ENCODE measurements at regions not wholly inside any gene's neighbourhood (a gene's known extent, or its start where the extent isn't known, plus 50 kb on each side); places are given as distances from the start of the nearest gene placed in this dataset.
"Not testable (repeated sequence)": the region's sequence is repeated elsewhere in the genome, so short reads cannot be mapped to it uniquely, and the experiment has no call there.

DNA sequence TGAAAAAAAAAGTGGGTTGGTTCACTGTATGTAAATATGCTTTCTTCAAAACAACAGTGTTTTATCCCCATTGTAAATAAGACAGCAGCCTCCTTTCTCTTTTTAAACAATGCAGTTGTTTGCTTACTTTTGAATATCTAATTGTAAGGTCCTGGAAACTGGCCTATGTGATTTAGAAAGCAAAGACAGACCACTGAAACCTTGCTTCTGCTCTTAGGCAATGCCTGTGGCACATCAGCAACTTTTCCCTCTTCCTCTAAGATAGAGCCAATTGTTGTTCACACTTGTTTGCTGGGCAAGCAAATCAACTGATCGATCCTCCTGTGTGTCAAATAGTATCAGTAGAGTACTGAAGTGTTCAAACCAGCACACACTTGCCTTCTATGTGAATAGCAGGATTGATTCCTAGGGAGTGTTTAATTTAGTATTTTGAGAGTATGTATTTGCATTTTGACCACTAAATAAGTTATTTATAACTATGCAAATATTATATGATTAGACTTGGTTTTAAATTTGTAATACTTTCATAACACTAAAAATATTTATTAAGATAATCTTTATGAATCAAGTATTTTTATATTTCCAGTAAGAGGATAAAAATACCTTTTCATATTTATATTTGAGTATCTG is 55.4 kb upstream of the GRPR start:
- DNase-seq: no peak

DNA sequence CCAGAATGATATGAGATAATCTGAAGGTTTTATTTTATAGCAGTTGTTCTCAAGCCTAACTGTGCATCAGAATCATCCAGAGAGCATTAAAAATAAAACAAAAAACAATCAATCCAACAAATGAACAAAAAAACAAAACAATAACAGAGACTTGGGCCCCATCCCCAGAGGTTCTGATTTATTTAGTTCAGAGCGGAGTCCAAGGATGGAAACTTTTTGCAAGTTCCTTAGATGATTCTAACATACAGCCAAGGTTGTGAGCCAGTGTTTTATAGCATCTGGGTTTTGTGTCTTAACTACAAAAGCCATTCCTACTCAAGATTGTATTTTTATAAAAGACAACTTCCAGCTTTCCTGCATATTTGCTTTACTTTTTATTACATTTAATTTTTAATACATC is 59.4 kb upstream of the GRPR start:
- no peak for DNase-seq

DNA sequence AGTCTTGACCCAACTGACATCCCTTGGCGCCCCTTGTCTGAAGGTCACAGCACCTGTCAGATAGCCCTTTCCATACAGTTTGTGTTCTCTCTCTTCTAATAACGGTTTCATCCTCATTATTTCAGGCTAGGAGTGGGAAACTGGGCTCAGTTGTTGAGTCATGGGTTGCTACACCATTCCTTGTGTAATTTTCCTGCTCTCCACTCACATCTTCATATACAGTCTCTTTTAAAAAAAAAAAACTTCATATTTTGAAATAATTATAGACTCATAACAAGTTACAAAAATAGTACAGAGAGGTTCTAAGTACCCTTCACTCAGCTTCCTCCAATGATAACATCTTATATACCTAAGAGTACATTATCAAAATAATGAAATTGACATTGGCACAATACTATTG is 60.2 kb upstream of the GRPR start:
- no peak for DNase-seq

DNA sequence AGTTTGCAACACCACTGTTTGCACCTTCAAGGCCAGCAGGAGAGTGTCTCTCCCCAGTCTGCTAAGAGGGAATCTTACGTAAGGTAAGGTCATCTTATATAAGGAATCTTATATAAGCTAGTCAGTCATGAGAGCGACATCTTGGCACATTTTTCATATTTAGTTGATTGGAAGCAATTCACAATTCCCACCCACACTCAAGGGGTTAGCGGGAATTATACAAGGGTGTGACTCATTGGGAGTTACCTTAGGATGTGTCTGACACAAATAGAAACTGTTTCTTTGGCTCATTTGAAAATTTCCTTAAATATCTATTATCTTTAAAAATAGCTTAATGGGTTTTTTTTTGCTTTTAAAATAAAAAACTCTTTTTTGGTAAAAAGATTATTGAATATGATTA is 62.1 kb upstream of the GRPR start:
- DNase-seq: no peak

DNA sequence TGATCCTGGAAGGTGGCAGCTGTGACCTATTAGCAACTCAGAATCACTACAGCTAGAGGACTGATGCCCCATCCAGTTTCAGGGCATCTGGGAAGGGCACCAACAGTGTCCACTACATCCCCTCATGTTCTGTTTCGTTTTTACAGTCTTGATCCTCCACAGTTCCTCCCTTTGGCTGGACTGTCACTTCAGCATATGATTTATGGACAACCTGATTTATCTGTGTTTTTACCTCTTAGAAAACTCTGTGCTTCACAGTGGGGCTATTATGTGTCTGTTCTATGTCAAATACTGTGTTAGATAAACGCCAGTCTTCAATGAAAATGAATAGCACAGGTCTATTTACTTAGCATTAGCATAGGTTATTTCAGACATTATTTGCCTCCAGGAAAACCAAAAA is 63.1 kb upstream of the GRPR start:
- DNase-seq: no peak

DNA sequence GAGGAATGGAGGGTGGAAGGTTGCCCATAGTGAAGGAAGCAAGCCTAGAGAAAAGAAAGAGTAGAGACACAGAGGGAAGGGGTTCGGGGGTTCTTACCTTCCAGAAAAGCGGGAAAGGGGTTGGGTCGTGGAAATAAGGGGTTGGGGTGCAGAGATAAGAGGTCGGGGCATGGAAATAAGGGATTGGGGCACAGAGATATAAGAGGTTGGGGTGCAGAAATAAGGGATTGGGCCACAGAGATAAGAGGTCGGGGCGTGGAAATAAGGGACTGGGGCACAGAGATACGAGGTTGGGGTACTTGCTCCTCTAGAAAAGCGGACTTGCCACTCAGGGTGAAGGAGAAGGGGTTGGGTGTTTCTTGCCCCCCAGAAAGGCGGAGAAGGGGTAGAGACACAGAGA is 74.2 kb upstream of the GRPR start:
- not testable (repeated sequence) for DNase-seq

DNA sequence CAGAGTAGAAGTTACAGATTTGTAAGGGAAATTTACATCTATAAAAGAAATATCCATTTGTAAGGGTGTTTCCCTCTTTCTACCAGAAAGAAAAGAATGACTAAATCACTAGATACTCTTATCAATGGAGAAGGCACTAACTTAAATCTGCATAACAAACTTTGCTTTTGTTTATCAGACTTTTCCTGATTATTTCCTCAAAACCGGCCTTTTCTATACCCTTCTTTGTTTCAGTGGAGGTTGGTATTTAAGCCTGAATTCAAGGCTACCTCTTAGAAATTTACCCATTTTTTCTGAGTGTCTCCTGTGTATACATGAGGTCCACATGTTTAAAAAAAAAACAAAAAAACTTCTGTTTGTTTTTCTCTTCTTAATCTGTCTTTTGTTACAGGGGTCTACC is 80.4 kb upstream of the GRPR start:
- no peak for DNase-seq

DNA sequence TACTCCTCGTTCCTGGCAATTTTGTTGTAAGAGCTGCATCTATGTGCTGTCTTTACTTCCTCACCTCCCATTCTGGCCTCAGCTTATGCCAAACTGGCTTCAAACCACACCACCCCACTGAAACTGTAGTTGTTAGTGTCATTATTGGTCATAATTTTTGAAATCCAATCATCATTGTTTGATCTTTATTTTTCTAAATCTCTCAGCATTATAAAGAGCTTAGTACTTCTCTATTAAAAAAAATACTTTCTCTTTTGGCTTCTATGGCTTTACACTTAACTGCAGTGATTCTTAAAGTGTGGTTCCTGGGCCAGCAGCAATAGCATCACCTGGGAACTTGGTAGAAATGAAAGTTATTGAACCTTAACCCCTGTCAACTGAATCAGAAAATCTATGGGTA is 83.5 kb upstream of the GRPR start:
- DNase-seq: no peak

DNA sequence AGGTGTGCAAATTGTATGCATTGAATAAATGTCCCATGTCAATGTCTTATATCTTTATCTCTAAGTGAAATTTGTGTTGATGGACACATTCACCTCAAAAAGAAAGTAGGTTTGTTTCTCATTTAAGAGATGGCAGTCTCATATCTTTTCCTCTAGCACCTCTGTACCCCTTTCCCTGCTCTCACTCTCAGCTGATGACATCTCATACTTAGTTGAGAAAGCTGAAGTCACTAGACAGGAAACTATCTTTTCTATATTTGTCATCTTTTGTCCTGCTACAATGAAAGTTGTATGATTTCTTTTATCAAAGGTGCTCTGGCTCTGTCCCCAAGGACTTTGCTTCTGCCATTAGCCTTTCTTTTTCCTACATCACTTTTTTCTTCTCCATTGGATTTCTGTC is 84.0 kb upstream of the GRPR start:
- no peak for DNase-seq

DNA sequence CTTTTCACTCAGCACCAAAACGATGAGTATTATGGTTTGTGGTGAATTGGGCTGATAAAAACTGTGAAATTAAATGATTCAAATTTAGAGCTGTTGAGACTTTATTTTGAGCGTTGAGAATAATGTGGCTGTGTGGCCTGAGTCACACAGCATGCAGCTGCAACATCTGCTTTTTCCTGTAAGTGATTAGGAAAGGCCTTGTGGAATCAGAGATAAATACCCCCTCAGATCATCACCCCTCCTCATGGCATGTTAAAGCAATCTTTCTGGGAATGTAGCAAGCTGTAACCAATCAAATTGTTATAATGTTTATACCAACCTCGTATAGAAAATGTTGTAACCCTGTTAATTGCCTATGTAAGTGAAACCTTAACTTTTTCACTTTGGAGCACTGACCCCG is 90.0 kb upstream of the GRPR start:
- DNase-seq: no peak

DNA sequence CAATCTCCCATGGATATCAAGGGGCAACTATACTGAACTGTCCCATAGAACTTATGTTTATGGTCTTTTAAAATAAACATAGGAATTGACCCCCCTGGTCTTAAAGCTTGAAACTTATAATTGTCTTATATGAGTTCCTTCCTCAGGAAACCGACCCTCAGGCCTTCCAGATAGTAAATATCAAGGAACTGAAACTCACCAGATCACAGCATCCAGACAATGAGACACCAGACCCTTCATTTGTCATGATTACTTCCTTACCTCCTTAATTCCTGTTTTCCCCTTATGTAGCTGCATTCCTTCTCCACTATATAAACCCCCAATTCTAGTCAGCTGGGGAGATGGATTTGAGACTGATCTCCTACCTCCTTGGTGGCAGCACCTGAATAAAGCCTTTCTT is 94.8 kb upstream of the GRPR start:
- no peak for DNase-seq

DNA sequence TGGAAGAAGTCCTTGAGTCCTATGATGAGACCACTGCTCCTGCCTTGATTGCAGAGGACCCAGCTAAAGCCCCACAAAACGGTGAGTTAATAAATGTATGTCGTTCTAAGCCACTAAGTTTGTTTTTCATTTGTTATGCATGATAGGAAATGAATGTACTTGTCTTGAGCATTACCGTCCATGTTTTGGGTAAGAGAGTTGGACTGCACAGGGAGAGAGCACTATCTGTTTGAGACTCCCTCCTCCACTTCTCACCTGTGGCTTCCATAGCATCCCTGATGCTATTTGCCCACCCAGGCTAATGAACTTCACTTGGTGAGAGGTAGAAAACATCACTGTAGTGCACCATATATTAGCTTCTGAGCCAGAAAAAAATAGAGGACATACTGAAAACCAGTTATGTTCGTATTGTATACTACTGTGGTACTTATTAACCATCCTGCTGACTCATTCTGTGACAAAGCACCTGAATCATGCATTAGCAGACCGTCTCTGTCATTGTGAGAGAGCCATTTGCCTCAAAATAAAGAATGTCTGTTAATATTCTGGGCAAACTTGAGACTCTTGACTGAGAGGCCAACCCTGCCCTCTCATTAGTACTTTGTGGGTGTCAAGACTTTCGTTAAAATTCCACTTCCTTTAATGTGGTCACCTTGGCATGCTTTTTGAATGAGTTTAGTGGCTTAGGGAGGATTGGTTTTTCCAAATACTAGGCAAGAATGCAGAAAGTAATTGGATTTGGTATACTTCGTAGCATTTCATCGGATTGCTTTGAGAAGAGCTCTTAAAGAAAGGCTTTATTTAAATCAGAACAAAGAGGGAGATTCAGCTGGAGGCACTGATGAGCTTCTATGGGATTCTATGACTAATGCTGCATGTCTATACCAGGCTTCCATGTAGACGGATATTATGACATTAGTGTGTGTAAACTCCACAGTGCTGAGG is 99.3 kb upstream of the GRPR start:
- no peak for DNase-seq

DNA sequence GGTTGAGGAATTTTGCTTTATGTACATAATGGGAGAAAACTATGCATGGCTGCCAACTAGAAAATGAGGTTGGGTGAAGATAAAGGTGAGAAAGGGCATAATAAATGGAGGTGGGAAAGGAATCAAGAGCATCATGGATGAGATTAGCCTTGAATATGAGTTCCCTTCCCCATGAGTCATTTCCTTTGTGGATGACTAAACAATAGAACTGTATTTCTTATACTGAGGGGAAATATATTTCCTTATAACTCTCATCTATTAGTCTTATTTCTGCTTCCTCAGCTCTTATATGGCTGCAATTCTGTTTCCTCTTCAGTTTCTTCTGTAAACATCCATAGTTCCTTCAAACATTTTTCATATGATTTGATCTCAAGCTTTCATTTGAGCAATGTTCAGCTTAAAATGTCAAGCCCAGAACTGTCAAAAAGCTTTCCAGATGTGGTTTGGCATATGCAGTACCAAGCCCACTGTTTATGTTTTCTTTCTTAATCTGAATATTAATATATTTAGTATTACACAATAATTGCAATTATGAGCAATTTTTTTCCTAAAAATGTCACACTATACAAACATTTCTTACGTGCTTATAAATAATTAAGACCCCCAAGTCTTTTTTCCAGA is 100.7 kb upstream of the GRPR start:
- no peak for DNase-seq

DNA sequence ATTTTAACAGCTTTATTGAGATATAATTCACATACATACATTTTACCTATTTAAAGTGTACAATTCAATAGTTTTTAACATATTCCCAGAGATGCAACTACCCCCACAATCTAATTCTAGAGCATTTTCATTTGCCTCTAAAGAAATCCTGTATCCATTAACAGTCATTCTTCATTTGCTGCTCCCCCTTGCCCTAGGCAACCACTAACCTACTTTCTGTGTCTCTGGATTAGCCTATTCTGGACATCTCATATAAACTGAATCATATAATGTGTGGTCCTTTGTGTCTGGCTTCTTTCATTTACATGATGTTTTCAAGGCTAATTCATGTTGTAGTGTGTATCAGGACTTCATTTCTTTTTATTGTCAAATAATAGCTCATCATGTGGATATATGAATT is 105.1 kb upstream of the GRPR start:
- DNase-seq: no peak

DNA sequence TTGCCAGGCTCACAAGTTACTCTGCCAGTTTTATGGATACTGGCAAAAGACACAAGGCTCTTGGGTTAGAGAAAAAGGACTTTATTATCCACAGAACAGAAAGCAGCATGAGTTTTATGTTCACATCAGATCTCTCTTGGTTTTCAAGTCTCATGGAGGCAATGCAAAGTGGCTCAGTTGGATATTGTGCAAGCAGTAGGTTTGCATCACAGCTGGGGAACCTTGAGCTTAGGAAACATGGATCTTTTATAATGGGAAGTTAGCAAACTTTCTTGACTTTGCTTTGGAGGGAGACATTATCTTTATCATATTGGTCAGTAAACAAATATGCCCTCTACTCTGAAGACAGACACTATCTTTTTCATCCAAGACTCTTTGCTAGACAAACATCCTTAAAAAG is 109.2 kb upstream of the GRPR start:
- DNase-seq: no peak

DNA sequence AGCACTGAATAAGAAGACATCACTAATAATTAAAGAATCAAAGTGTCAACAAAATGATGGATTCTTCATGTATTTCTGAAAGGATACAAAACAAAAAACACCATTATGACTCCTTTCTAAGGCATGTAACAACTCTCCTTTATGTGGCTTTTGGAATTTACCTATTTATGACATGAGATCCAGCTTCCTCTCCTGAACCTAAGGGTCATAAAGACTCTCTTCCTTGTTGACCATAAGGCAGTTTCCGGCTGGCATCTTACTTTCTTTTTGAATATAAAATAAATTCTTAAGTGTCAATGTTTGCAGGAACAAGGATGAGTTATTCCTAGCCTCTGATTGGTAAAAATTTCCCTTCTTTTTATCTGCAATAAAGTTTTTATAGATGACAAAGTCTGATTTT is 111.1 kb upstream of the GRPR start:
- DNase-seq: no peak

DNA sequence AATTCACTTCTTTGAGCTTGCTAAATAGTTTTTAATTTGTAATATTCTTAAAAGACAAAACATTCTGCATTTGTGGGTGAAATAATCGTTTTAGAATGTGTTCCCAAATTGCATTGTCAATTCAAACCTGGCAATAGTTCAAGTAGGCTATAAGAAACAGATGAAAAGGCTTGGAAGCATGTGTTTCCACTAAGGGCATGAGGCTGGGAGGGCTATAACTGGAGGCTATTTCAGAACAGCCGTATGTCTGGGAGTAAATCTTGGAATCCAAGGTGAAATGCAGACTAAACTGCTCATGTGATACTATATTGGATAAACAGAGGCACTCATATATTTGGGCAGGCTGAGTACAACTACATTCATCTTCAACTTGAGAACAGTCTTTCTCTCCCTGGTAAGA is 117.4 kb upstream of the GRPR start:
- DNase-seq: no peak

DNA sequence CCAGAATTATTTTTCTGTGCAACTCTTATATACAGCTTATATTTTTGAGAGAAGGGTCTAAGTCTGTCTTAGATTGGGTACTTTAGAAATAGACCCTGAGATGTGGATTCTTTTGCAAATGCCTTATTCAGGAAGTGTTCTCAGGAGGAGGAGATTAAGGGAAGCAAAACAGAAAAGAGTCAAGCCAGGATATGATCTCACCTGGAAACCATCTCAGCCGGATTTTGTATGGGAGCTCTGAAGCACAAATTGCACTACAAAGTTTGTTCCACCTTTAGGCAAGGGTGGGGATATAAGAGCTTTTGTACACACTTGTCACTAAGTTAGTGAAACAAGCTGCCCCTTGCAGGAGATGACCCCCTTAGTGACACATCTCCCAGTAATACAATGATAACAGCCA is 121.2 kb upstream of the GRPR start:
- DNase-seq: no peak

DNA sequence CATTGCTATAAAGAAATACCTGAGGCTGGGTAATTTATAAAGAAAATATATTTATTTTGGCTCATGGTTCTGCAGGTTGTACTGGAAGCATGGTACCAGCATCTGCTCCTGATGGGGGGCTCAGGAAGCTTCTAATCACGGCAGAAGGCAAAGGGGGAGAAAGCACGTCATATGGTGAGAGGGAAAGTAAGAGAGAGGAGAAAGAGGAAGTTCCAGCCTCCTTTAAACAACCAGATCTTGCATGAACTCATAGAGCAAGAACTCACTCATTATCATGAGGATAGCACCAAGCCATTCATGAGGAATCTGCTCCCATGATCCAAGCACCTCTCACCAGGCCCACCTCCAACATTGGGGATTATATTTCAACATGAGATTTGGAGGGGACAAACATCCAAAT is 125.0 kb upstream of the GRPR start:
- DNase-seq: no peak

DNA sequence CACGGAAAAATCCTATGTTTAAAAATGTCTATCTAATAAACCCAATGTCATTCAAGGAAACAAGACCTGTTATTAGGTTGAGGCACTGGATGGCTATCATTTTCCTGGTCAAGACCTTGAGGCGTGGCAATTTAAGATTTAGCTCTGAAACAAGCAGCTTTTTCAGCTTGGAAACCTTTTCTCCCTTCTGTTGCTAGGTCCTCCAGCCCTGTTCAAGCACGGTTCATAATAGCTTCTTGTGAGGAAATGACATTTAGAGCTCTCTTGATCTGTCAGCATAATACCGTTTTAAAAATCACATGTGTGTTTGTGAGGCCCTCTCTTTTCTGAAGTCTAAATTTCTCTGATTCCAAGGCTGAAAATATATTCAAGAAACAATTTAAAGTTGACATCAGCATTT is 133.6 kb upstream of the GRPR start:
- no peak for DNase-seq

DNA sequence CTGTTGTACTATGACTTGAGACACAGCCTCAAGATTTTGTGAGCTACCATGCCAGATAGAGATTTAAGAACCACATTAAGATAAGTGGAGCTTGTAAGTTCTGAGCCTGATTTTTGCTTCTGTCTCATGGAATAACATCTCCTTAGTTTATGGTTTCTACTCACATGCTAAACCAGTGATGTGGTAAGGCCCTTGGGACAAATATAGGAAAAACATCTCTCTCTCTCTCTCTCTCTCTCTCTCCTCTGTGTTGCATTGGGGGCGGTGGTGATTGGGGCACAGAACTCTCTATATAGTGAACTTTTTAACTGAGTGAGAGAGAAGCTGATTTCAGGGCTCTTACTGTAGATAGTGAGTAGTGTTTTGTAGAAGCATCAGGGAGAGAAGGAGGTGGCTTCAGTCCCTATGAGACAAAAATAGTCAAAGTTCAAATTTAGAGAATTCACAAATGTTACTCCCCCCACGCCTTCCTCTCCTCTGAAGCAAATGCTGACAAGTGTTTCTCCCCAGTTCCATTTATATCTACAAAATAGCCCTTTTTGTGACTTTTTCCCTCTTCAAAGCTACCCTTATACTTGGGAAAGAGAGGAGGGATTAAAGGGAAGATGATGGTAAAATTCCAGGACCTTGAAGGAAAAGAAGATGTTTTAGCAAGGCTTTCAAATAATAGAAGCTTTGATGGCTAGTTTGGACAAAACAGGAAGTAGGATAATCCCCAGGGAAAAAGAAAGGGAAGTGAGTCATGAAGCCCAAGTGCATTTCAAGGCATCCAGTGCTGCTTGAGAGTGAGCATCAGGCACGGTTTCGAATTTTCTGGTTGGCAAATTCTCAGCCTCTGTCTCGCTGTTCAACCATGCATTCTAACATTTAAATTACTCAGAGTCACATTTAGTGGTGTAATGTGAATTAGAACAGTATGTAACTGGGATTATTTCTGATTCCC is 134.3 kb upstream of the AP1S2 start:
- DNase-seq: no peak

DNA sequence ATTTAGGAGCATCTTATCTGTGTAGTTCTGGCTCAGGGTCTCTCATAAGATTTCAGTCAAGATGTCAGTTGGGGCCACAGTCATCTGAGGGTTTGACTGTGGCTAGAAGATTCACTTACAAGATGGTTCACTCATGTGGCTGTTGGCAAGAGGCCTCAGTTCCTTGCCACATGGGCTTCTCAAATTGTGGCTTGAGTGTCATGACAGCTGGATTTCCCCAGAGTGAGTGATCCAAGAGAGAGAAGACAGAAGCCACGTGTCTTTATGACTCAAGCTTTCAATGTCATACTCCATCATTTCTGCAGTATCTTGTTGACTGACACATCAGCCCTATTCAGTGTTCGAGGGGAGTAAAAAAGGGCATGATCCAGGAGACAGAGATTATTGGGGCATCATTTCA is 131.3 kb upstream of the AP1S2 start:
- DNase-seq: no peak

DNA sequence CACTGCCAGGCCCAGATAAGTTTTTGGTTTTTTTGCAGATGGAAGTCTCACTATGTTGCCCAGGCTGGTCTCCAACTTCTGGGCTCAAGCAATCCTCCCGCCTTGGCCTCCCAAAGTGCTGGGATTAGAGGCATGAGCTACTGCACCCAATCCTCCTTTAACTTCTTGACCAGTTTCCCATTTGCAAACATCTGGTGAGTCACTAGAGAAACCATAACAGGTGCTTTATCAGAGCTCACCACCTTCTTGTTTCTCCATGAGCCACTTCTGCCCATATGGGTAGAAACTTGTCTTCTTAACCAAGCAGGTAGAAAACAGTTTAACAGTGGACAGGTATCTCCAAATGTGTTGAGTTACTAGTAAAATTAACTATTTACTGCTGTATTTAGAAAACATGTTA is 128.4 kb upstream of the AP1S2 start:
- DNase-seq: no peak
